WTC11 (cell line): ENCODE measurements at regions not wholly inside any gene's neighbourhood (a gene's known extent, or its start where the extent isn't known, plus 50 kb on each side); places are given as distances from the start of the nearest gene placed in this dataset.

Experiments used
- ATAC-seq: fragments of 200-7000 bp; cut with Tn5 transposase; 2 replicates; pipeline ENCODE4 v1.10.0; 2021; ENCODE audit warnings: mild to moderate bottlenecking, moderate library complexity
- CTCF ChIA-PET: fragments of 300-600 bp; sonication (Branson Sonifier 250); formaldehyde crosslinking; loops from one replicate; lab custom pipeline; 2021; ENCODE audit warnings: antibody characterized with exemption; lab: Charles Lee
- POLR2A ChIA-PET: fragments of 350-600 bp; sonication (Branson Sonifier 250); formaldehyde crosslinking; loops from one replicate; lab custom pipeline; 2021; ENCODE audit warnings: antibody characterized with exemption; lab: Charles Lee
- DNase-seq: peaks from one replicate; pipeline ENCODE4 v3.0.0; 2021; ENCODE audit warnings: low spot score
- H3K27ac Mint-ChIP-seq: 2 replicates; pipeline ENCODE4 v1.8.0; 2021; ENCODE audit warnings: mixed read lengths
- H3K27me3 Mint-ChIP-seq: 2 replicates; pipeline ENCODE4 v1.8.0; 2021; ENCODE audit warnings: low read depth, mild to moderate bottlenecking, moderate library complexity, mixed read lengths
- H3K36me3 Mint-ChIP-seq: 2 replicates; pipeline ENCODE4 v1.8.0; 2021; ENCODE audit warnings: mixed read lengths
- H3K4me1 Mint-ChIP-seq: 2 replicates; pipeline ENCODE4 v1.8.0; 2022; ENCODE audit warnings: mixed read lengths
- H3K4me3 Mint-ChIP-seq: 2 replicates; pipeline ENCODE4 v1.8.0; 2021; ENCODE audit warnings: mild to moderate bottlenecking, moderate library complexity, mixed read lengths
- H3K9me3 Mint-ChIP-seq: 2 replicates; pipeline ENCODE4 v1.8.0; 2021; ENCODE audit warnings: mixed read lengths
- ELF4 ChIP-seq: sonication (generic); formaldehyde crosslinking; IDR thresholded peaks from 2 replicates; pipeline ENCODE4 v1.8.1; 2022; ENCODE audit warnings: low read depth, mild to moderate bottlenecking, moderate library complexity, missing genetic modification reagents
- EMX1 ChIP-seq: fragments of 250-450 bp; sonication (Bioruptor Pico); IDR thresholded peaks from 2 replicates; pipeline ENCODE4 v1.8.0; 2021; ENCODE audit warnings: mild to moderate bottlenecking
- ESRRA ChIP-seq: sonication (generic); formaldehyde crosslinking; IDR thresholded peaks from 2 replicates; pipeline ENCODE4 v1.8.1; 2022; ENCODE audit warnings: mild to moderate bottlenecking, missing genetic modification reagents, borderline replicate concordance
- FOXK1 ChIP-seq: sonication (generic); formaldehyde crosslinking; IDR thresholded peaks from 2 replicates; pipeline ENCODE4 v1.8.0; 2022; ENCODE audit warnings: mild to moderate bottlenecking, moderate library complexity, missing genetic modification reagents
- IRF2 ChIP-seq: sonication (generic); formaldehyde crosslinking; IDR thresholded peaks from 2 replicates; pipeline ENCODE4 v1.8.0; 2022; ENCODE audit warnings: low read depth, missing genetic modification reagents, borderline replicate concordance
- NR3C1 ChIP-seq: sonication (generic); formaldehyde crosslinking; conservative IDR thresholded peaks from 2 replicates; pipeline ENCODE4 v1.8.1; 2023; ENCODE audit warnings: low read depth, mild to moderate bottlenecking, missing genetic modification reagents
- OVOL2 ChIP-seq: fragments of 250-450 bp; sonication (Bioruptor Pico); IDR thresholded peaks from 2 replicates; pipeline ENCODE4 v1.9.0; 2021; ENCODE audit warnings: mild to moderate bottlenecking, borderline replicate concordance
- RORB ChIP-seq: fragments of 250-450 bp; sonication (Bioruptor Pico); IDR thresholded peaks from 2 replicates; pipeline ENCODE4 v1.9.0; 2021; ENCODE audit warnings: mild to moderate bottlenecking
- SMAD3 ChIP-seq: sonication (generic); formaldehyde crosslinking; IDR thresholded peaks from 2 replicates; pipeline ENCODE4 v1.8.0; 2022; ENCODE audit warnings: missing genetic modification reagents, mild to moderate bottlenecking, borderline replicate concordance
- ZNF317 ChIP-seq: sonication (generic); formaldehyde crosslinking; IDR thresholded peaks from 2 replicates; pipeline ENCODE4 v1.8.1; 2023; ENCODE audit warnings: low read depth, mild to moderate bottlenecking, moderate library complexity, missing genetic modification reagents, borderline replicate concordance
- ZNF512 ChIP-seq: sonication (generic); formaldehyde crosslinking; IDR thresholded peaks from 2 replicates; pipeline ENCODE4 v1.8.1; 2022; ENCODE audit warnings: missing genetic modification reagents, borderline replicate concordance
- ZSCAN18 ChIP-seq: fragments of 250-450 bp; sonication (Bioruptor Pico); IDR thresholded peaks from 2 replicates; pipeline ENCODE4 v2.1.2; 2022; ENCODE audit warnings: mild to moderate bottlenecking, moderate library complexity
- TF ChIP-seq, protein P1 (sequence below): sonication (generic); formaldehyde crosslinking; IDR thresholded peaks from 2 replicates; pipeline ENCODE4 v1.8.0; 2023; ENCODE audit warnings: missing genetic modification reagents
- TF ChIP-seq, protein P2 (sequence below): sonication (generic); formaldehyde crosslinking; IDR thresholded peaks from 2 replicates; pipeline ENCODE4 v1.8.0; 2022; ENCODE audit warnings: mild to moderate bottlenecking, missing genetic modification reagents
- TF ChIP-seq, protein P3 (sequence below): fragments of 250-450 bp; sonication (Bioruptor Pico); IDR thresholded peaks from 2 replicates; pipeline ENCODE4 v1.9.0; 2021; ENCODE audit warnings: mild to moderate bottlenecking

DNA sequence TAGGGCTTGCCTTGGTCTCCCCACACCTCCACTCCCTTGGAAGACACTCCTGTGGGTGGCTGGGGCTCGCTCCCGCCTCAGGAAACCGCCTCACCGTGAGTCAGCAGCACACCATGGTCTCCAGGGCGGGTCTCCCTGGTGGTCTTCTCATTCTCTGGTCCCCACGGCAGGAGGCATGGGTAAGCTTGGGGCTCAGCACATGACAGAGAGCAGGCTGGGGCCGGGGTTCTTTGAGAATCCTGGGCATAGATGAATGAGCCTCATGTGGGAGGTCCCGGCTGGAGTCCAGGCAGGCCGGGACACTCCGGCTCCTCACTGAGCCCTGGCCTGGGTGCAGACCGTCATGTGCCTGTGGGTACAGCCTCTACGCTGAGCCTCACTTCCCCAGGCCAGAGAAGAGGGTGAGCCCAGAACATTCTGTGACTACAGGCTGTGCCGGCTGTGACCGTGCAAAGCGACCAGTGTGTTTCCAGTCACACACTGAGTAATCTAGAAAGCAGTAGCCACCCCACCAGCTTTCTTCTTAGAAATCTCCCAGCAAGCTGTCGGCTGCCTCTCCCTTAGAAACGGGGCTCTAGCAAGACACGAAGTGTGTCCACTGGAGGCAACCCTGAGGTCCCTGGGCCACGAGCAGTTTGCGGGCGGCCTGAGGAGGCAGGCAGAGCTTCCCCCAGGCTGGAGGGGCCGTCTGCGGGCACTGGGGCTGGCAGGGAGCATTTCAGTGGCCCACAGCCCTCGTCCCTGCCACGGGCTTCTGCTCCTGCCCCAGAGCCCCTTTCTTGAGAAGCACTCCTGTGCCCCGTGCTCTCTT lies 93.1 kb downstream of the RHOB start:
- DNase-seq = no peak
- no peak for TF ChIP-seq IRF2 (CRISPR knock-in tag)
- TF ChIP-seq ZNF317 (CRISPR knock-in tag) = peak; percentile 62; the same call in 1 of the 2 replicates
- Mint-ChIP-seq H3K9me3 (peaks cover 5% of the 10 kb centered on the region), H3K4me1 (peaks cover 34% of the 10 kb centered on the region), H3K27ac (no peak overlapping the region), H3K36me3 (peaks cover 5% of the 10 kb centered on the region; the same call in 1 of the 2 replicates), H3K4me3 (no peak overlapping the region), H3K27me3 (0 out of 2 replicates have a peak, but pooled peaks cover 2% of the 10 kb centered on the region)
- ChIA-PET POLR2A (no interaction called here), CTCF (no interaction called here)
- ATAC-seq = no peak

GRCh38 chr2:20540587-20541293 lies 93.9 kb downstream of the RHOB start:
- TF ChIP-seq FOXK1 (CRISPR knock-in tag) = no peak
- TF ChIP-seq, protein P1, sequence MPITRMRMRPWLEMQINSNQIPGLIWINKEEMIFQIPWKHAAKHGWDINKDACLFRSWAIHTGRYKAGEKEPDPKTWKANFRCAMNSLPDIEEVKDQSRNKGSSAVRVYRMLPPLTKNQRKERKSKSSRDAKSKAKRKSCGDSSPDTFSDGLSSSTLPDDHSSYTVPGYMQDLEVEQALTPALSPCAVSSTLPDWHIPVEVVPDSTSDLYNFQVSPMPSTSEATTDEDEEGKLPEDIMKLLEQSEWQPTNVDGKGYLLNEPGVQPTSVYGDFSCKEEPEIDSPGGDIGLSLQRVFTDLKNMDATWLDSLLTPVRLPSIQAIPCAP (CRISPR knock-in tag) = no peak
- H3K27me3 Mint-ChIP-seq = 0 out of 2 replicates have a peak, but pooled peaks cover 2% of the 10 kb centered on the region
- no peak overlapping the region for H3K27ac Mint-ChIP-seq
- H3K4me1 Mint-ChIP-seq = peaks cover 31% of the 10 kb centered on the region
- H3K9me3 Mint-ChIP-seq = peaks cover 11% of the 10 kb centered on the region
- H3K4me3 Mint-ChIP-seq = no peak overlapping the region
- ChIA-PET POLR2A (no interaction called here), CTCF (interaction anchor here (0.7 kb wide), 1 partner anchor 53 kb away, joined by 3 read pairs; no protein-coding TSS in a partner anchor)
- peaks cover 11% of the 10 kb centered on the region for H3K36me3 Mint-ChIP-seq
- ATAC-seq (no peak), DNase-seq (no peak)

GRCh38 chr2:20541294-20541640 lies 94.4 kb downstream of the RHOB start:
- DNase-seq = no peak
- peaks cover 17% of the 10 kb centered on the region for H3K9me3 Mint-ChIP-seq
- ChIA-PET POLR2A (no interaction called here), CTCF (interaction anchor here (0.7 kb wide), 1 partner anchor 52 kb away, joined by 3 read pairs; no protein-coding TSS in a partner anchor)
- 0 out of 2 replicates have a peak, but pooled peaks cover 2% of the 10 kb centered on the region for H3K27me3 Mint-ChIP-seq
- peaks cover 31% of the 10 kb centered on the region for H3K4me1 Mint-ChIP-seq
- H3K27ac Mint-ChIP-seq = no peak overlapping the region
- TF ChIP-seq SMAD3 (CRISPR knock-in tag) (no peak), ELF4 (no peak), ESRRA (CRISPR knock-in tag) (no peak), OVOL2 (CRISPR knock-in tag) (no peak), NR3C1 (CRISPR knock-in tag) (no peak), EMX1 (CRISPR knock-in tag) (no peak), ZSCAN18 (CRISPR knock-in tag) (no peak), ZNF512 (CRISPR knock-in tag) (no peak), RORB (CRISPR knock-in tag) (no peak)
- TF ChIP-seq, protein P2, sequence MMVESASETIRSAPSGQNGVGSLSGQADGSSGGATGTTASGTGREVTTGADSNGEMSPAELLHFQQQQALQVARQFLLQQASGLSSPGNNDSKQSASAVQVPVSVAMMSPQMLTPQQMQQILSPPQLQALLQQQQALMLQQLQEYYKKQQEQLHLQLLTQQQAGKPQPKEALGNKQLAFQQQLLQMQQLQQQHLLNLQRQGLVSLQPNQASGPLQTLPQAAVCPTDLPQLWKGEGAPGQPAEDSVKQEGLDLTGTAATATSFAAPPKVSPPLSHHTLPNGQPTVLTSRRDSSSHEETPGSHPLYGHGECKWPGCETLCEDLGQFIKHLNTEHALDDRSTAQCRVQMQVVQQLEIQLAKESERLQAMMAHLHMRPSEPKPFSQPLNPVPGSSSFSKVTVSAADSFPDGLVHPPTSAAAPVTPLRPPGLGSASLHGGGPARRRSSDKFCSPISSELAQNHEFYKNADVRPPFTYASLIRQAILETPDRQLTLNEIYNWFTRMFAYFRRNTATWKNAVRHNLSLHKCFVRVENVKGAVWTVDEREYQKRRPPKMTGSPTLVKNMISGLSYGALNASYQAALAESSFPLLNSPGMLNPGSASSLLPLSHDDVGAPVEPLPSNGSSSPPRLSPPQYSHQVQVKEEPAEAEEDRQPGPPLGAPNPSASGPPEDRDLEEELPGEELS (CRISPR knock-in tag) = no peak
- TF ChIP-seq, protein P3, sequence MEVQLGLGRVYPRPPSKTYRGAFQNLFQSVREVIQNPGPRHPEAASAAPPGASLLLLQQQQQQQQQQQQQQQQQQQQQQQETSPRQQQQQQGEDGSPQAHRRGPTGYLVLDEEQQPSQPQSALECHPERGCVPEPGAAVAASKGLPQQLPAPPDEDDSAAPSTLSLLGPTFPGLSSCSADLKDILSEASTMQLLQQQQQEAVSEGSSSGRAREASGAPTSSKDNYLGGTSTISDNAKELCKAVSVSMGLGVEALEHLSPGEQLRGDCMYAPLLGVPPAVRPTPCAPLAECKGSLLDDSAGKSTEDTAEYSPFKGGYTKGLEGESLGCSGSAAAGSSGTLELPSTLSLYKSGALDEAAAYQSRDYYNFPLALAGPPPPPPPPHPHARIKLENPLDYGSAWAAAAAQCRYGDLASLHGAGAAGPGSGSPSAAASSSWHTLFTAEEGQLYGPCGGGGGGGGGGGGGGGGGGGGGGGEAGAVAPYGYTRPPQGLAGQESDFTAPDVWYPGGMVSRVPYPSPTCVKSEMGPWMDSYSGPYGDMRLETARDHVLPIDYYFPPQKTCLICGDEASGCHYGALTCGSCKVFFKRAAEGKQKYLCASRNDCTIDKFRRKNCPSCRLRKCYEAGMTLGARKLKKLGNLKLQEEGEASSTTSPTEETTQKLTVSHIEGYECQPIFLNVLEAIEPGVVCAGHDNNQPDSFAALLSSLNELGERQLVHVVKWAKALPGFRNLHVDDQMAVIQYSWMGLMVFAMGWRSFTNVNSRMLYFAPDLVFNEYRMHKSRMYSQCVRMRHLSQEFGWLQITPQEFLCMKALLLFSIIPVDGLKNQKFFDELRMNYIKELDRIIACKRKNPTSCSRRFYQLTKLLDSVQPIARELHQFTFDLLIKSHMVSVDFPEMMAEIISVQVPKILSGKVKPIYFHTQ = no peak
- H3K36me3 Mint-ChIP-seq = peaks cover 16% of the 10 kb centered on the region
- no peak overlapping the region for H3K4me3 Mint-ChIP-seq
- no peak for ATAC-seq
